GM12878 (cell line): ENCODE measurements at regions not wholly inside any gene's neighbourhood (a gene's known extent, or its start where the extent isn't known, plus 50 kb on each side); places are given as distances from the start of the nearest gene placed in this dataset.

Experiments
- ATAC-seq: fragments of 200-7000 bp; cut with Tn5 transposase; 3 replicates; pipeline ENCODE4 v1.9.1; 2020; ENCODE audit warnings: mild to moderate bottlenecking, moderate library complexity
- BruUV-seq: library from RNA; stranded (reverse); fragments of 400-500 nt; replicated peaks from 2 replicates; lab custom pipeline; 2021; lab: Mats Ljungman, UMichigan
- CTCF ChIA-PET: fragments of 300-600 bp; sonication (Branson Sonifier 250); formaldehyde crosslinking; extraction: SDS; loops from one replicate; lab custom pipeline; 2021; ENCODE audit warnings: inconsistent platforms; lab: Yijun Ruan, JAX
- POLR2A ChIA-PET: fragments of 350-600 bp; formaldehyde crosslinking; extraction: SDS; loops from one replicate; lab custom pipeline; 2021; ENCODE audit warnings: inconsistent platforms; lab: Charles Lee
- RAD21 ChIA-PET: fragments of 300-600 bp; sonication (Branson Sonifier 250); formaldehyde crosslinking; loops from one replicate; lab custom pipeline; 2023; ENCODE audit warnings: antibody characterized with exemption; ENCODE audit not compliant: unreplicated experiment; lab: Charles Lee
- SMC1A ChIA-PET: fragments of 300-600 bp; sonication (Branson Sonifier 250); formaldehyde crosslinking; loops from one replicate; lab custom pipeline; 2023; ENCODE audit not compliant: unreplicated experiment, uncharacterized antibody; lab: Charles Lee
- DNase-seq: peaks from one replicate; pipeline ENCODE4 v3.0.0-alpha.2; 2011; ENCODE audit warnings: low read depth, low spot score
- FAIRE-seq: peaks from 3 replicates; lab custom pipeline; 2011; peaks lifted over from hg19 to GRCh38; lab: Jason Lieb, UNC
- H2AFZ ChIP-seq: 2 replicates; pipeline ENCODE4 v1.6.0; 2011; ENCODE audit warnings: low read depth, low read length, control low read depth; ENCODE audit not compliant: control insufficient read depth
- H3K27ac ChIP-seq: 2 replicates; pipeline ENCODE4 v1.5.1; 2011; ENCODE audit warnings: control low read depth; ENCODE audit not compliant: control insufficient read depth, insufficient read depth
- H3K27me3 ChIP-seq, 2 experiments: replicated peaks in 1 of 2; 2 replicates each; pipeline versions ENCODE4 v1.6.0 to v1.6.1; 2011; ENCODE audit warnings: low read length in 1 of 2; ENCODE audit not compliant: control insufficient read depth in 2 of 2, insufficient read depth in 2 of 2
- H3K36me3 ChIP-seq, 2 experiments: 2 replicates each; pipeline ENCODE4 v1.5.1; 2011; ENCODE audit warnings: low read length in 1 of 2; ENCODE audit not compliant: control insufficient read depth in 2 of 2, insufficient read depth in 2 of 2
- H3K4me1 ChIP-seq: 2 replicates; pipeline ENCODE4 v1.6.1; 2011; ENCODE audit warnings: mild to moderate bottlenecking, low read length, moderate library complexity, mixed read lengths; ENCODE audit not compliant: control insufficient read depth, insufficient read depth
- H3K4me2 ChIP-seq: 2 replicates; pipeline ENCODE4 v1.6.0; 2011; ENCODE audit warnings: control low read depth; ENCODE audit not compliant: control insufficient read depth, insufficient read depth
- H3K4me3 ChIP-seq: fragments of 200-600 bp; sonication (generic); 2 replicates; pipeline ENCODE4 v1.5.1; 2016
- H3K79me2 ChIP-seq: 2 replicates; pipeline ENCODE4 v1.6.0; 2011; ENCODE audit warnings: low read length; ENCODE audit not compliant: control insufficient read depth, insufficient read depth
- H3K9ac ChIP-seq: 2 replicates; pipeline ENCODE4 v1.8.0; 2011; ENCODE audit warnings: low read length, control low read depth, mixed read lengths; ENCODE audit not compliant: control insufficient read depth, insufficient read depth
- H3K9me3 ChIP-seq: replicated peaks from 3 replicates; pipeline ENCODE4 v1.5.1; 2011; ENCODE audit warnings: mild to moderate bottlenecking, low read length; ENCODE audit not compliant: control insufficient read depth, insufficient read depth
- H4K20me1 ChIP-seq: 2 replicates; pipeline ENCODE4 v1.6.0; 2011; ENCODE audit not compliant: control insufficient read depth, insufficient read depth
- DPF2 ChIP-seq: fragments of 450-650 bp; IDR thresholded peaks from 2 replicates; pipeline ENCODE4 v1.6.1; 2017; ENCODE audit warnings: mild to moderate bottlenecking
- E2F4 ChIP-seq: IDR thresholded peaks from 2 replicates; pipeline ENCODE4 v1.6.1; 2012; ENCODE audit warnings: low read depth, low read length, improper control_type of control experiment
- IKZF2 ChIP-seq, 2 experiments: fragments of 450-650 bp; IDR thresholded peaks; 2 replicates each; pipeline ENCODE4 v1.6.1; 2017; ENCODE audit warnings: mild to moderate bottlenecking in 2 of 2, moderate library complexity in 2 of 2
- MEF2A ChIP-seq: IDR thresholded peaks from 2 replicates; pipeline ENCODE4 v1.6.1; 2011; ENCODE audit warnings: low read depth, mild to moderate bottlenecking, low read length, moderate library complexity; ENCODE audit not compliant: insufficient read depth
- MTA2 ChIP-seq: fragments of 450-650 bp; IDR thresholded peaks from 2 replicates; pipeline ENCODE4 v1.6.1; 2016; ENCODE audit warnings: low read depth, mild to moderate bottlenecking, moderate library complexity
- PAX5 ChIP-seq: IDR thresholded peaks from 2 replicates; pipeline ENCODE4 v1.6.1; 2011; ENCODE audit warnings: low read depth, low read length, borderline replicate concordance
- PBX3 ChIP-seq: IDR thresholded peaks from 2 replicates; pipeline ENCODE4 v1.6.1; 2011; ENCODE audit warnings: mild to moderate bottlenecking, low read depth, low read length, moderate library complexity; ENCODE audit not compliant: insufficient replicate concordance
- SMAD1 ChIP-seq: fragments of 450-650 bp; IDR thresholded peaks from 2 replicates; pipeline ENCODE4 v1.6.1; 2018; ENCODE audit warnings: mild to moderate bottlenecking, low read depth; ENCODE audit not compliant: partially characterized antibody
- SP1 ChIP-seq: IDR thresholded peaks from one replicate; pipeline ENCODE4 v1.6.1; 2011; ENCODE audit warnings: low read depth, low read length
- SPI1 ChIP-seq: IDR thresholded peaks from 2 replicates; pipeline ENCODE4 v1.6.1; 2011; ENCODE audit warnings: low read depth, mild to moderate bottlenecking, low read length, moderate library complexity, borderline replicate concordance; ENCODE audit not compliant: insufficient read depth
- SREBF1 ChIP-seq: IDR thresholded peaks from 2 replicates; pipeline ENCODE4 v1.6.1; 2012; ENCODE audit warnings: mild to moderate bottlenecking, low read length
- ZNF24 ChIP-seq: fragments of 450-650 bp; IDR thresholded peaks from 2 replicates; pipeline ENCODE4 v1.6.1; 2017; ENCODE audit warnings: antibody characterized with exemption, mild to moderate bottlenecking
- WGBS: methylation state at CpG from one replicate; pipeline ENCODE4 v1.1.6; 2016; ENCODE audit warnings: low lambda C conversion rate; ENCODE audit not compliant: insufficient replicate concordance, insufficient coverage; ENCODE audit errors: missing lambda C conversion rate; 5-methylcytosine and 5-hydroxymethylcytosine counted together
- in situ Hi-C: fragments of 300-500 bp; cut with MboI; formaldehyde crosslinking; loops from 9 replicates; pipeline ENCODE4 v1.14.3; 2018; ENCODE audit warnings: mixed read lengths
- intact Hi-C: fragments of 100-400 bp; cut with micrococcal nuclease; formaldehyde crosslinking; loops from one replicate; pipeline ENCODE4 v1.14.2; 2022; ENCODE audit not compliant: unreplicated experiment

- intact Hi-C loops (no loop called here), in situ Hi-C loops (no loop called here)
- RAD21 ChIA-PET = no interaction called here
- Histone ChIP-seq H3K4me1 (peaks cover 8% of the 10 kb centered on the region), H3K4me3 (no peak overlapping the region), H4K20me1 (no peaks in the 10 kb centered on the region), H2AFZ (no peak overlapping the region; the same call in 1 of the 2 replicates), H3K4me2 (peak overlapping the region; percentile 71), H3K79me2 (no peaks in the 10 kb centered on the region), H3K27me3 (no peaks in the 10 kb centered on the region), H3K27ac (peak overlapping the region; percentile 24; the same call in 1 of the 2 replicates), H3K9me3 (no peaks in the 10 kb centered on the region), H3K9ac (no peak overlapping the region), H3K36me3 (no peaks in the 10 kb centered on the region)
- SMC1A ChIA-PET = no interaction called here
- WGBS = 0% methylated on average over 1 of the region's 1 CpG
- no peak for FAIRE-seq
- TF ChIP-seq SPI1 = peak; percentile 84
- peak; percentile 26 to 27; a peak in 2 of 4 replicates for TF ChIP-seq IKZF2 (IDR thresholded peaks at IDR 0.05)
- 0 out of 2 replicates have a peak, but pooled peaks have one; percentile 40 for TF ChIP-seq DPF2
- peak; percentile 92 for TF ChIP-seq SMAD1
- TF ChIP-seq MTA2 = peak; percentile 21; the same call in 1 of the 2 replicates
- TF ChIP-seq SP1 = no peak
- TF ChIP-seq PBX3 = no peak
- DNase-seq = peak; percentile 55
- ATAC-seq = peak; percentile 82
- CTCF ChIA-PET = interaction anchor here (0.6 kb wide), 2 partner anchors 656 to 1012 kb away, joined by 3 read pairs; no protein-coding TSS in a partner anchor
- POLR2A ChIA-PET = no interaction called here
- BruUV-seq = no TSS peak
Observed at GRCh38 chr15:84099181-84099580, 136.4 kb upstream of the GOLGA6L4 start.

DNA sequence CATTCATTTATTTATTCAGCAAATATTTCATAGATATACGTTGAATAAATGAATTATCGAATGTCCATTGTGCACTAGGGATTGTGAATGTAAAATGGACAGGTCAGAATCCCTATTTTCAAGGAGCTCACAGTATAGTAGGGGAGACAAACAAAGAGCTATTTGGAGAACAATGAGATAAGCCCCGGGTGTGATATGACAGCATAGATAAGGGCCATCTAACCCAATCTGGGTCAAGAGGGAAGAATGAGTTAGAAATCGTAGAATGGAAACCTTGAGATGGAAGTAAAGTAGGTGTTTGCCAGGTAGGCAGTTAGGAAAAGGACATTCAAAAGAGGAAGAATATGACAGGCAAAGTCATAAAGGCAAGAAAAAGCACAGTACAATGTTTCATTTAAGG lies 132.2 kb upstream of the GOLGA6L4 start:
- Histone ChIP-seq H3K36me3 (no peaks in the 10 kb centered on the region), H3K27me3 (no peaks in the 10 kb centered on the region), H3K9ac (no peak overlapping the region), H3K4me3 (no peak overlapping the region), H2AFZ (no peak overlapping the region), H3K27ac (no peak overlapping the region), H3K4me1 (peaks cover 5% of the 10 kb centered on the region), H4K20me1 (no peaks in the 10 kb centered on the region), H3K9me3 (no peaks in the 10 kb centered on the region), H3K79me2 (no peaks in the 10 kb centered on the region), H3K4me2 (no peak overlapping the region)
- no peak for FAIRE-seq
- in situ Hi-C loops = loop anchor here (25.0 kb wide), 1 partner anchor 434 kb away; no protein-coding TSS in a partner anchor
- CTCF ChIA-PET = no interaction called here
- TF ChIP-seq SREBF1 (no peak), PAX5 (no peak), E2F4 (no peak), MEF2A (no peak), ZNF24 (no peak)
- SMC1A ChIA-PET = no interaction called here
- 64% methylated on average over 4 of the region's 4 CpGs for WGBS
- POLR2A ChIA-PET = no interaction called here
- intact Hi-C loops = no loop called here
- ATAC-seq = no peak
- RAD21 ChIA-PET = no interaction called here
- BruUV-seq = no TSS peak
- no peak for DNase-seq
